Left lung (tissue), 4 donors: ENCODE measurements at regions not wholly inside any gene's neighbourhood (a gene's known extent, or its start where the extent isn't known, plus 50 kb on each side); places are given as distances from the start of the nearest gene placed in this dataset.

Experiments
- ATAC-seq: fragments of 200-7000 bp; cut with Tn5 transposase; one replicate; pipeline ENCODE4 v1.9.1; 2020; ENCODE audit warnings: moderate library complexity
- DNase-seq, 4 donors: peaks; one replicate each; pipeline ENCODE4 v3.0.0-alpha.2; 2013 to 2020
- H3K27ac ChIP-seq, 2 donors: fragments of 200-600 bp; sonication (generic) in 1 of 2; one replicate each; pipeline versions ENCODE4 v1.5.0 to v1.8.0; 2020 to 2021
- H3K27me3 ChIP-seq, 2 donors: fragments of 200-600 bp; sonication (generic) in 1 of 2; one replicate each; pipeline versions ENCODE4 v1.5.0 to v1.8.0; 2020 to 2021
- H3K36me3 ChIP-seq, 2 donors: fragments of 200-600 bp; sonication (generic) in 1 of 2; one replicate each; pipeline versions ENCODE4 v1.5.0 to v1.8.0; 2020 to 2021
- H3K4me1 ChIP-seq, 2 donors: fragments of 200-600 bp; one replicate each; pipeline ENCODE4 v1.8.0; 2021
- H3K4me3 ChIP-seq, 2 donors: fragments of 200-600 bp; sonication (generic) in 1 of 2; one replicate each; pipeline versions ENCODE4 v1.5.0 to v1.8.0; 2020 to 2021; ENCODE audit warnings: mild to moderate bottlenecking in 1 of 2
- H3K9me3 ChIP-seq, 2 donors: fragments of 200-600 bp; sonication (generic) in 1 of 2; one replicate each; pipeline versions ENCODE4 v1.5.0 to v1.8.0; 2020 to 2021
- intact Hi-C, 2 donors: fragments of 100-400 bp; cut with DNase I; formaldehyde crosslinking; loops; one replicate each; pipeline versions ENCODE4 v1.11.2 to v1.14.2; 2022
- TF ChIP-seq, protein P1 (sequence below), 2 donors: fragments of 200-600 bp; sonication (generic) in 1 of 2; IDR thresholded peaks; one replicate each; pipeline versions ENCODE4 v1.5.0 to v1.8.0; 2021; ENCODE audit warnings: antibody characterized with exemption in 2 of 2
- donor health status: DM: no; HTN: yes; CAD: no.
- donor health status: DM: no; HTN: no; CAD: no.

DNA sequence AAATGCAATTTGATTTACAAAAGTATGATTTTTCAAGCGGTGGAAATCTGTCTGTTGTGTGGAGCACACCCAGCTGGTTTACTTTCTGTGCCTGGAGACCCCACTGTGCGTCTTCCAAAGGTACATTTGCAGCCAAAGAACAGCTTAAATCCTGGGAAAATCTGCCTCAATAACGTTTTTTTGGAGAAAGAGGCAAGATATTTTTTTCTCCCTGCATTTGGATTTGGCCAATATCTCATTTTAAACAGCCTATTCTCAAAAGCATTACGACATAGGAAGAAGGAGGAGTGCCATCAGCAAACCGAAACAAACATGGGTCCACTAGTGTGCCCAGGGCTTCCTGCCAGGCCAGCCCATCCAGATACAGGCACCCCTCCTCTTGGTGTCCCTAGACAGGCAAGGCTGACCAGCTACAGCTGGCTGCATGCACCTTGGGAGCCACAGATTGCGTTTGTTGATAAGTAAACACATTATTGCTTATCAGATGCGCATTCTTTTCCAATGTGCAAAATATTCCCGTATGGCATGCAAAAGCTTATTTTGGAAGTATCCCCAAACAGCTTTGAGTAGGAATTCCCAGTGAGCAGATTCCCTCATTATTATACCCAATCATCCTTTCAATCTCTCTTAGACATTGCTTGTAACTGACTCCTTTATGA is 184.5 kb upstream of the MARCKS start:
- DNase-seq (peak in 3 of 4 donors; percentile 50 to 78 (median 69)), ATAC-seq (peak; percentile 63)
- Histone ChIP-seq H3K9me3 (no peaks in the 10 kb centered on the region), H3K27ac (peak overlapping the region; percentile 46 to 50), H3K36me3 (no peaks in the 10 kb centered on the region), H3K27me3 (no peaks in the 10 kb centered on the region), H3K4me1 (peaks cover 3 to 20% of the 10 kb centered on the region in 2 donors), H3K4me3 (no peak overlapping the region)
- TF ChIP-seq, protein P1, sequence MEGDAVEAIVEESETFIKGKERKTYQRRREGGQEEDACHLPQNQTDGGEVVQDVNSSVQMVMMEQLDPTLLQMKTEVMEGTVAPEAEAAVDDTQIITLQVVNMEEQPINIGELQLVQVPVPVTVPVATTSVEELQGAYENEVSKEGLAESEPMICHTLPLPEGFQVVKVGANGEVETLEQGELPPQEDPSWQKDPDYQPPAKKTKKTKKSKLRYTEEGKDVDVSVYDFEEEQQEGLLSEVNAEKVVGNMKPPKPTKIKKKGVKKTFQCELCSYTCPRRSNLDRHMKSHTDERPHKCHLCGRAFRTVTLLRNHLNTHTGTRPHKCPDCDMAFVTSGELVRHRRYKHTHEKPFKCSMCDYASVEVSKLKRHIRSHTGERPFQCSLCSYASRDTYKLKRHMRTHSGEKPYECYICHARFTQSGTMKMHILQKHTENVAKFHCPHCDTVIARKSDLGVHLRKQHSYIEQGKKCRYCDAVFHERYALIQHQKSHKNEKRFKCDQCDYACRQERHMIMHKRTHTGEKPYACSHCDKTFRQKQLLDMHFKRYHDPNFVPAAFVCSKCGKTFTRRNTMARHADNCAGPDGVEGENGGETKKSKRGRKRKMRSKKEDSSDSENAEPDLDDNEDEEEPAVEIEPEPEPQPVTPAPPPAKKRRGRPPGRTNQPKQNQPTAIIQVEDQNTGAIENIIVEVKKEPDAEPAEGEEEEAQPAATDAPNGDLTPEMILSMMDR (IDR thresholded peaks at IDR 0.05): no peak
- intact Hi-C loops: no loop called here

DNA sequence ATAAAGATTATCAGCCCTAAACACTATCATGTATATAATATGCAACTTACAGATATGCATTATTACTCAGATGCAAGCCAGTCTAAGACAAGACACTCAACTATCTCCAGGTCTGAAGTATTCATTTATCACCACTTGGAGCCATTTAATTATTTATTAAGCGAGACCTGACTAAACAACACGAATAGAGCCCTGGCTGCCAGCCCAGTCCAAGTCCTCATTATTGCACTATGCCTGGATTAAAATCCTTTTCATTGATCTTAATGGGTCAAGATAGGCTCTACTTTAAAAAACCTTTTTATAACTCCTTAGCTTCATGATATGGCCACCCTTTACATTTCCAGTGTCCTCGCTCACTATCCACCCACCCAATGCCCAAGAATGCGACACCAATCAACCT is 183.1 kb upstream of the MARCKS start:
- Histone ChIP-seq H3K4me3 (no peak overlapping the region), H3K27me3 (no peaks in the 10 kb centered on the region), H3K36me3 (no peaks in the 10 kb centered on the region), H3K27ac (no peak overlapping the region), H3K9me3 (no peaks in the 10 kb centered on the region), H3K4me1 (peaks cover 3 to 20% of the 10 kb centered on the region in 2 donors)
- DNase-seq (no peak), ATAC-seq (no peak)
- intact Hi-C loops: no loop called here
- TF ChIP-seq, protein P1 (IDR thresholded peaks at IDR 0.05): no peak

DNA sequence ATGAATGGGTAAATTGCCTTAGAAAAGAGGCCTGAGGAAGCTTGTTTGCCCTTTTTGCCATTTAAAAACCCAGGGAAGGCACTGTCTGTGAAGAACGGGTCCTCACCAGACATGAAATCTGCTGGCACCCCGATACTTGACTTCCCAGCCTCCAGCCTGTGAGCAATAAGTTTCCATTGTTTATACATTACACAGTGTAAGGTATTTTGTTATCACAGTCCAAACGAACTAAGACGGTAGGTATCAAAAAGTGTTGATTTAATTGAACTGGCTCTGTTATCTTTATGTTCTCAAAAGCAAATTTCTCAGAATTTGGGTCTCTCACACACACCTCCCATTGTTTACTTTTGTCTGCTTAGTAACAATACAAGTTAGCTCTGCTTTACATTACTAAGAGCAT is 181.1 kb upstream of the MARCKS start:
- H3K27ac ChIP-seq: no peak overlapping the region
- no peaks in the 10 kb centered on the region for H3K9me3 ChIP-seq
- H3K27me3 ChIP-seq: no peaks in the 10 kb centered on the region
- H3K4me1 ChIP-seq: peaks cover 3 to 20% of the 10 kb centered on the region in 2 donors
- TF ChIP-seq, protein P1 (IDR thresholded peaks at IDR 0.05): no peak
- no peak overlapping the region for H3K4me3 ChIP-seq
- no peaks in the 10 kb centered on the region for H3K36me3 ChIP-seq
- no peak for ATAC-seq
- no peak for DNase-seq
- intact Hi-C loops: no loop called here

DNA sequence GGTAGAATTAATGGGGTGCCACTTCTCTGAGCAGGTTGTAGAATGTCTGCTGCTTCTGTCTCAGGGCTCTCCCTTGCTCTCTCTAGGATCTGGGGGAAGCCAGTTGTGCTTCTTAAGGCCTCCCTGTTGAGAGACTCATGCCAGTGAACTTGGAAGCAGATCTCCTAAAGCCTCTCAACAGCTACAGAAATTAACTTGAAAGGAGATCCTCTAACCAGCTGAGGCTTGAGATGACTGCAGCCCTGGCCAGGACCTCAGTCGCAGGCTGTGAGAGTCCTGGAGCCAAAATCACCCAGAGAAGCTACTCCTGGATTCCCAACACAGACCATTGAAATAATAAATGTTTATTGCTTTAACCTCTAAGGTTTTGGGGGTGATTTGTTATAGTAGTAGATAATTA is 180.2 kb upstream of the MARCKS start:
- peaks cover 3 to 12% of the 10 kb centered on the region in 2 donors for H3K4me1 ChIP-seq
- DNase-seq (no peak), ATAC-seq (no peak)
- H3K27ac ChIP-seq: no peak overlapping the region
- no peaks in the 10 kb centered on the region for H3K36me3 ChIP-seq
- no peaks in the 10 kb centered on the region for H3K9me3 ChIP-seq
- intact Hi-C loops: no loop called here
- TF ChIP-seq, protein P1 (IDR thresholded peaks at IDR 0.05): no peak
- no peak overlapping the region for H3K4me3 ChIP-seq
- no peaks in the 10 kb centered on the region for H3K27me3 ChIP-seq

DNA sequence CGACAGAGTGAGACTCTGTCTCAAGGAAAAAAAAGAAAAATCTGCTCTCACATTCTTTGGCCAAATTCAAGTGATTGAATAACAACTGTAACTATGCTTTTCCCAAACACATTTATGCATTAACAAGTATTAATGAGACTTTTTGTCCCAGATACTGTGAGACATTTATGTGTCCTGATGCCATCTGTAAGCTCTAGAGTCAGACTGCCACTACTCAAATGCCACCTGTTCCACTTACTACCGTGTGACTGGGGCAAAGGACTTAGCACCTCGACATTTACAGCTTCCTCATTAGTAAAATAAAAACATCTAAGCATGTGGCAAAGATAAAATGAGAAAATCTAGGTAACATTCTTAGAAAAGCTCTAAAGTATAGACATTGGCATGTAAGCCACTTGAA is 178.1 kb upstream of the MARCKS start:
- no peak for ATAC-seq
- Histone ChIP-seq H3K36me3 (no peaks in the 10 kb centered on the region), H3K4me3 (no peak overlapping the region), H3K9me3 (no peaks in the 10 kb centered on the region), H3K27ac (no peak overlapping the region), H3K4me1 (no peaks in the 10 kb centered on the region), H3K27me3 (no peaks in the 10 kb centered on the region)
- DNase-seq: no peak
- TF ChIP-seq, protein P1 (IDR thresholded peaks at IDR 0.05): no peak
- intact Hi-C loops: no loop called here
